ENCODE measurements at regions not wholly inside any gene's neighbourhood (a gene's known extent, or its start where the extent isn't known, plus 50 kb on each side); places are given as distances from the start of the nearest gene placed in this dataset.

DNA sequence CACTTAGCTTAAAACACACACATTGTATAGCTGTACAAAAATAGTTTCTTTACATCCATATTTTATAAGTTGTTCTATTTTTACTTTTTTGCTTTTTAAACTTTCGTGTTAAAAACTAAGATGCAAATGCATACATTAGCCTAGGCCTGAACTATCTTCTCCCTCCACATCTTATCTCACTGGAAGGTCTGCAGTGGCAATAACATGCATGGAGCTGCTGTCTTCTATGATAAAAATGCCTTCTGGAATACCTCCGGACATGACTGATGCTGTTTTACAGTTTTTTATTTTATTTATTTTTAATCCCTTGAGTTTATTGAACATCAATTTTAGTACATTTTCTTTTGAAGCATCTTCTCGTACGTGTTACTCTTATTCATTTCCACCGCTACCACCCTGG is 112.3 kb upstream of the TSPAN8 start:
- TF ChIP-seq, protein P1, sequence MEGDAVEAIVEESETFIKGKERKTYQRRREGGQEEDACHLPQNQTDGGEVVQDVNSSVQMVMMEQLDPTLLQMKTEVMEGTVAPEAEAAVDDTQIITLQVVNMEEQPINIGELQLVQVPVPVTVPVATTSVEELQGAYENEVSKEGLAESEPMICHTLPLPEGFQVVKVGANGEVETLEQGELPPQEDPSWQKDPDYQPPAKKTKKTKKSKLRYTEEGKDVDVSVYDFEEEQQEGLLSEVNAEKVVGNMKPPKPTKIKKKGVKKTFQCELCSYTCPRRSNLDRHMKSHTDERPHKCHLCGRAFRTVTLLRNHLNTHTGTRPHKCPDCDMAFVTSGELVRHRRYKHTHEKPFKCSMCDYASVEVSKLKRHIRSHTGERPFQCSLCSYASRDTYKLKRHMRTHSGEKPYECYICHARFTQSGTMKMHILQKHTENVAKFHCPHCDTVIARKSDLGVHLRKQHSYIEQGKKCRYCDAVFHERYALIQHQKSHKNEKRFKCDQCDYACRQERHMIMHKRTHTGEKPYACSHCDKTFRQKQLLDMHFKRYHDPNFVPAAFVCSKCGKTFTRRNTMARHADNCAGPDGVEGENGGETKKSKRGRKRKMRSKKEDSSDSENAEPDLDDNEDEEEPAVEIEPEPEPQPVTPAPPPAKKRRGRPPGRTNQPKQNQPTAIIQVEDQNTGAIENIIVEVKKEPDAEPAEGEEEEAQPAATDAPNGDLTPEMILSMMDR (conservative IDR thresholded peaks at IDR 0.05) = no peak
- no peak for TF ChIP-seq EZH2 (IDR thresholded peaks at IDR 0.05; ENCODE audit: low read depth)

Measured in PC-9 (cell line).